Endothelial cell of umbilical vein (primary cell): ENCODE measurements at regions not wholly inside any gene's neighbourhood (a gene's known extent, or its start where the extent isn't known, plus 50 kb on each side); places are given as distances from the start of the nearest gene placed in this dataset.

Experiments used
- BruUV-seq: library from RNA; stranded (reverse); fragments of 400-500 nt; replicated peaks from 2 replicates; lab custom pipeline; 2021; lab: Mats Ljungman, UMichigan
- CTCF ChIA-PET: fragments of 300-600, 350-600 bp; sonication (Branson Sonifier 250); formaldehyde crosslinking; loops from one replicate; lab custom pipeline; 2021; ENCODE audit warnings: antibody characterized with exemption, inconsistent platforms; lab: Charles Lee
- POLR2A ChIA-PET: fragments of 300-600, 350-600 bp; sonication (Branson Sonifier 250); formaldehyde crosslinking; loops from one replicate; lab custom pipeline; 2021; ENCODE audit warnings: antibody characterized with exemption, inconsistent platforms; lab: Charles Lee
- DNase-seq: peaks from one replicate; pipeline ENCODE4 v3.0.0-alpha.2; 2011; ENCODE audit warnings: low read depth, low spot score
- FAIRE-seq: peaks from 2 replicates; lab custom pipeline; 2011; peaks lifted over from hg19 to GRCh38; lab: Jason Lieb, UNC
- H2AFZ ChIP-seq: 2 replicates; pipeline ENCODE4 v1.6.0; 2012; ENCODE audit warnings: low read depth, low read length, control low read depth, inconsistent platforms
- H3K27ac ChIP-seq: 2 replicates; pipeline ENCODE4 v1.5.1; 2011; ENCODE audit warnings: low read depth, mild to moderate bottlenecking, control low read depth, low read length, moderate library complexity; ENCODE audit not compliant: insufficient read depth
- H3K27me3 ChIP-seq, 2 experiments: 2 replicates each; pipeline versions ENCODE4 v1.6.0 to v1.6.1; 2011; ENCODE audit warnings: low read length in 2 of 2, mixed read lengths in 1 of 2; ENCODE audit not compliant: control insufficient read depth in 2 of 2, insufficient read depth in 2 of 2
- H3K36me3 ChIP-seq, 2 experiments: 2 replicates in 1 of 2; 3 replicates in 1 of 2; pipeline ENCODE4 v1.5.1; 2011; ENCODE audit warnings: low read length in 2 of 2, mild to moderate bottlenecking in 1 of 2, moderate library complexity in 1 of 2; ENCODE audit not compliant: control insufficient read depth in 2 of 2, insufficient read depth in 2 of 2; ENCODE audit errors: extremely low read depth in 1 of 2
- H3K4me1 ChIP-seq: 3 replicates; pipeline ENCODE4 v1.5.1; 2011; ENCODE audit warnings: mild to moderate bottlenecking, low read length; ENCODE audit not compliant: control insufficient read depth, insufficient read depth; ENCODE audit errors: extremely low read depth
- H3K4me2 ChIP-seq: 2 replicates; pipeline ENCODE4 v1.6.1; 2011; ENCODE audit warnings: low read length, control low read depth, mixed read lengths; ENCODE audit not compliant: insufficient read depth
- H3K4me3 ChIP-seq, 3 experiments: fragments of 200-600 bp in 1 of 3; sonication (generic), shearing (Covaris generic) in 1 of 3; replicated peaks in 1 of 3; 2 replicates each; pipeline ENCODE4 v1.5.1; 2011 to 2016; ENCODE audit warnings: control low read depth in 3 of 3, low read length in 3 of 3, mild to moderate bottlenecking in 2 of 3, inconsistent platforms in 1 of 3, low read depth in 1 of 3, moderate library complexity in 1 of 3; ENCODE audit not compliant: insufficient read depth in 1 of 3
- H3K79me2 ChIP-seq: 2 replicates; pipeline ENCODE4 v1.6.0; 2012; ENCODE audit warnings: low read length, inconsistent platforms; ENCODE audit not compliant: control insufficient read depth, insufficient read depth
- H3K9ac ChIP-seq: replicated peaks from 2 replicates; pipeline ENCODE3; 2011; ENCODE audit warnings: low read length, control low read depth; ENCODE audit not compliant: insufficient read depth; ENCODE audit errors: extremely low read depth
- H3K9me1 ChIP-seq: replicated peaks from 3 replicates; pipeline ENCODE4 v1.6.0; 2011; ENCODE audit warnings: mild to moderate bottlenecking, low read length; ENCODE audit not compliant: control insufficient read depth, insufficient read depth; ENCODE audit errors: extremely low read depth
- H3K9me3 ChIP-seq: replicated peaks from 2 replicates; pipeline ENCODE4 v1.5.1; 2012; ENCODE audit warnings: low read length, inconsistent platforms; ENCODE audit not compliant: control insufficient read depth, insufficient read depth
- H4K20me1 ChIP-seq: replicated peaks from 2 replicates; pipeline ENCODE3; 2011; ENCODE audit warnings: mild to moderate bottlenecking, low read length; ENCODE audit not compliant: control insufficient read depth, insufficient read depth; ENCODE audit errors: extremely low read depth
- EZH2 ChIP-seq: IDR thresholded peaks from 2 replicates; pipeline ENCODE4 v1.6.1; 2012; ENCODE audit warnings: borderline replicate concordance, low read depth, mild to moderate bottlenecking, moderate library complexity, low read length, inconsistent platforms; ENCODE audit not compliant: severe bottlenecking
- FOS ChIP-seq: IDR thresholded peaks from 2 replicates; pipeline ENCODE4 v1.6.1; 2011; ENCODE audit warnings: mild to moderate bottlenecking, low read length, moderate library complexity, borderline replicate concordance; ENCODE audit not compliant: insufficient read depth
- GATA2 ChIP-seq: IDR thresholded peaks from 2 replicates; pipeline ENCODE4 v1.7.0; 2011; ENCODE audit warnings: low read depth, mild to moderate bottlenecking, moderate library complexity, mixed read lengths, low read length; ENCODE audit not compliant: insufficient read length, insufficient read depth
- MYC ChIP-seq: IDR thresholded peaks from one replicate; pipeline ENCODE4 v1.6.1; 2011; ENCODE audit warnings: mild to moderate bottlenecking, low read depth, low read length
- POLR2A ChIP-seq: IDR thresholded peaks from 2 replicates; pipeline ENCODE4 v1.6.1; 2012; ENCODE audit warnings: low read depth, mild to moderate bottlenecking, control low read depth, low read length
- POLR2AphosphoS5 ChIP-seq: IDR thresholded peaks from 2 replicates; pipeline ENCODE4 v1.6.1; 2012; ENCODE audit warnings: low read depth, mild to moderate bottlenecking, control low read depth, low read length, moderate library complexity; ENCODE audit not compliant: insufficient read depth
- dilution Hi-C: fragments of 300-500 bp; cut with MboI; formaldehyde crosslinking; loops from one replicate; pipeline ENCODE4 v1.15.0; 2019; ENCODE audit warnings: low sequenced_read_pairs; ENCODE audit not compliant: extremely low pct_ligation_motif_present
- intact Hi-C: fragments of 100-400 bp; cut with micrococcal nuclease; formaldehyde crosslinking; loops from one replicate; pipeline ENCODE4 v1.10.0; 2022
- TF ChIP-seq, protein P1 (sequence below), 2 donors: IDR thresholded peaks; 1 replicate in 1 of 2; 2 replicates in 1 of 2; pipeline ENCODE4 v1.5.1; 2011; ENCODE audit warnings: low read length in 2 of 2, mild to moderate bottlenecking in 2 of 2, moderate library complexity in 2 of 2, control low read depth in 1 of 2, inconsistent platforms in 1 of 2, low read depth in 1 of 2; ENCODE audit not compliant: insufficient read depth in 1 of 2; ENCODE audit errors: extremely low read depth in 1 of 2
- TF ChIP-seq, protein P2 (sequence below): IDR thresholded peaks from 2 replicates; pipeline ENCODE4 v1.6.1; 2011; ENCODE audit not compliant: insufficient read depth, insufficient read length

DNA sequence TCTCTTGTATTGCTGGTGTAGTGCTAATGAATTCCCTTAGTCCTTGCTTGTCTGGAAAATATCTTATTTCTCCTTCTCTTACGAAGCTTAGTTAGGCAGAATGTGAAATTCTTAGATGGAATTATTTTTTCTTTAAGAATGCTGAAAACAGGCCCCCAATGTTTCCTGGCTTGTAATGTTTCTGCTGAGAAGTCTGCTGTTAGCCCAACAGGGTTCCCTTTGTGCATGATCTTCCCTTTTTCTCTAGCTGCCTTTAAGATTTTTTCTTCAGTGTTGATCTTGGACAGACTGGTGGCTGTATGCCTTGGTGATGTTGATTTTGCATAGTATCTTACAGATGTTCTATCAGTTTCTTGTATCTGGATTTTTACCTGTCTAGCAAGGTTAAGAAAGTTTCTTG, 191.3 kb upstream of the DMRTA1 start:
- FAIRE-seq (no peak), DNase-seq (no peak)
- no peak overlapping the region for H2AFZ ChIP-seq
- dilution Hi-C loops (no loop called here), intact Hi-C loops (no loop called here)
- no peaks in the 10 kb centered on the region for H3K36me3 ChIP-seq
- H3K9ac ChIP-seq = no peak overlapping the region
- no TSS peak for BruUV-seq
- no peaks in the 10 kb centered on the region for H3K79me2 ChIP-seq
- no peak overlapping the region for H3K4me3 ChIP-seq
- H3K27me3 ChIP-seq = peaks cover 10 to 11% of the 10 kb centered on the region in 2 experiments
- H3K9me1 ChIP-seq = peaks cover 2% of the 10 kb centered on the region
- H4K20me1 ChIP-seq = no peaks in the 10 kb centered on the region
- ChIA-PET CTCF (interaction anchor here (2.2 kb wide), 1 partner anchor 11 kb away, joined by 6 read pairs; no protein-coding TSS in a partner anchor), POLR2A (no interaction called here)
- no peak for TF ChIP-seq MYC
- TF ChIP-seq FOS = no peak
- TF ChIP-seq GATA2 = no peak
- TF ChIP-seq EZH2 = no peak
- TF ChIP-seq, protein P1, sequence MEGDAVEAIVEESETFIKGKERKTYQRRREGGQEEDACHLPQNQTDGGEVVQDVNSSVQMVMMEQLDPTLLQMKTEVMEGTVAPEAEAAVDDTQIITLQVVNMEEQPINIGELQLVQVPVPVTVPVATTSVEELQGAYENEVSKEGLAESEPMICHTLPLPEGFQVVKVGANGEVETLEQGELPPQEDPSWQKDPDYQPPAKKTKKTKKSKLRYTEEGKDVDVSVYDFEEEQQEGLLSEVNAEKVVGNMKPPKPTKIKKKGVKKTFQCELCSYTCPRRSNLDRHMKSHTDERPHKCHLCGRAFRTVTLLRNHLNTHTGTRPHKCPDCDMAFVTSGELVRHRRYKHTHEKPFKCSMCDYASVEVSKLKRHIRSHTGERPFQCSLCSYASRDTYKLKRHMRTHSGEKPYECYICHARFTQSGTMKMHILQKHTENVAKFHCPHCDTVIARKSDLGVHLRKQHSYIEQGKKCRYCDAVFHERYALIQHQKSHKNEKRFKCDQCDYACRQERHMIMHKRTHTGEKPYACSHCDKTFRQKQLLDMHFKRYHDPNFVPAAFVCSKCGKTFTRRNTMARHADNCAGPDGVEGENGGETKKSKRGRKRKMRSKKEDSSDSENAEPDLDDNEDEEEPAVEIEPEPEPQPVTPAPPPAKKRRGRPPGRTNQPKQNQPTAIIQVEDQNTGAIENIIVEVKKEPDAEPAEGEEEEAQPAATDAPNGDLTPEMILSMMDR (IDR thresholded peaks at IDR 0.05; ENCODE audit: extremely low read depth in 1 of 2, insufficient read depth in 1 of 2, low read depth in 1 of 2, low read length in 2 of 2) = no peak
- no peak for TF ChIP-seq POLR2A
- TF ChIP-seq POLR2AphosphoS5 = no peak
- TF ChIP-seq, protein P2, sequence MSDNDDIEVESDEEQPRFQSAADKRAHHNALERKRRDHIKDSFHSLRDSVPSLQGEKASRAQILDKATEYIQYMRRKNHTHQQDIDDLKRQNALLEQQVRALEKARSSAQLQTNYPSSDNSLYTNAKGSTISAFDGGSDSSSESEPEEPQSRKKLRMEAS = no peak
- H3K9me3 ChIP-seq = peaks cover 2% of the 10 kb centered on the region
- no peak overlapping the region for H3K4me2 ChIP-seq
- H3K4me1 ChIP-seq = no peaks in the 10 kb centered on the region
- no peak overlapping the region for H3K27ac ChIP-seq
